GM21576 (cell line): ENCODE measurements at regions not wholly inside any gene's neighbourhood (a gene's known extent, or its start where the extent isn't known, plus 50 kb on each side); places are given as distances from the start of the nearest gene placed in this dataset.

Source experiments
- ATAC-seq: cut with Tn5 transposase; IDR thresholded peaks from one replicate; pipeline ENCODE4 v1.9.1; 2021; ENCODE audit warnings: mild to moderate bottlenecking, moderate library complexity; ENCODE audit not compliant: unreplicated experiment

DNA sequence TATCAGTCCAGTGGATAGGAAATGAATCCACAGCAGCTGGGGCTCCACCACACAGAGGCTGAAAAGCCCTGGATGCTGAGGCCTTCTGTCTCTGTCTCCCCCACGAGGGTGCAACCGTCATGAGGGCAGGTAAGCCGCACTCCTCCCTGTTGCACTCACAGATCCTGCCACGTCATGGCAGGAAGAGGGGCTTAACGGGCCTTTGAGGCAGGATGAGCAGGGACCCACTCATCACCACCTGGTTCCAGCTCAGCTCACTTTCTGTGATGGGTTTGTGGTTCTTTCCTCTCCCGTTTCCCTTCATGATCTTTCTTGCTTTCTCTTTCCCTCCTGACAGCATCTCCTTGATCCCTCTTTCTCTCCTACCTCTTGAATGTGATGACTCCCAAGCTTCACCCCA lies 575.2 kb downstream of the CCDC171 start:
- no peak for ATAC-seq

DNA sequence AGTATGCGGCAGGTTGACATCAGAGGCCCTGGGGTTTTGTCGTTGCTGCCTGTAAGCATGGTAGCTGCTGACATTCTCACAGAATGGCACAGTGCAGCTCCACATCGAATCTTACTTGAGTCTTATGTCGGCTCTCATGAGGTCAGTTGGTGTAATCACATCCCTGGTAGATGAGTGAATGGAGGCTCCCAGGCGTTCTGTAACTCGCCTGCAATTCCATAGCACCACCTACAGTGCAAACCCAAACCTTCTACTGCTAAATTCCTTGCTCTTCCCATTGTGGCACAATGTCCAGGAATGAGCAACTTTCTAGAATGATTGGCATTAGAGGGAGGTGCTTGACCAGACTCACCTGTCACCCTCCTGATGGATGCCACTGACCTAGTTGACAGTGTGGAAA lies 578.4 kb downstream of the CCDC171 start:
- ATAC-seq: no peak

DNA sequence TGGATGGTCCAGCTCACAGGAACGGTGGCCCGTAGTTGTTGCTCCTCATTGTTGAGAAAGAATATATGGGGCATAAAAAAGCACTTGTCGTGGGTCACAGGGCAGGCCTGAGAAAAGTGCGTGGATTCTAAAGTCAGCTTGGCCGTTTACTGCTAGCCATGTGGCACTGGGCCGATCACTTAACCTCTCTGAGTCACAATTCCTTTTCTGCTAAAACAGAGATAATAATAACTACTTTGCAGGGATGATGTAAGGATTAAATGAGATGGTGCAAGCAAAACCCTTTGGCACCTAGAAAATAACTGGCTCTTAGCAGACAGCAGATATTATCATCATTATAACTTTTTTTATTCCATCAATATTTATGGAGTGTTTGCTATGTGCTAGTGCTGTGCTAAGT lies 579.7 kb downstream of the CCDC171 start:
- no peak for ATAC-seq

DNA sequence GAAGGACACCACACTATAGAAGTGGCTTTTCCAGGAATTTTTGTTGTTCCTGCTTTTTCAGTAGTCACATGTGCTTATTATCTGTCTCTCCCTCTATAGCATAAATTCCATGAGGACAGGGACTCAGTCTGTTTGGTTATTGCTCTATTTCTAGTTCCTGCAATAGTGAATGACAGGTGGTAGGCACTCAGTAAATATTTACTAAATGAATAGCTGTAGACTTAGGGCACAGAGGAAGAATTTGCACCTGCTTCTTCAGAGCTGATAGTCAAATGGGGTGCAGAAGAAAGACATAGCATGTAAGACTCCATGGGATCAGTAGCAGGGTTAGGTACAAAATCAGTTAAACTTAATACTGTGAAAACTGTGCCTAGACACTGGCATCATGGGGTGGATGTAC lies 580.2 kb downstream of the CCDC171 start:
- ATAC-seq: no peak

DNA sequence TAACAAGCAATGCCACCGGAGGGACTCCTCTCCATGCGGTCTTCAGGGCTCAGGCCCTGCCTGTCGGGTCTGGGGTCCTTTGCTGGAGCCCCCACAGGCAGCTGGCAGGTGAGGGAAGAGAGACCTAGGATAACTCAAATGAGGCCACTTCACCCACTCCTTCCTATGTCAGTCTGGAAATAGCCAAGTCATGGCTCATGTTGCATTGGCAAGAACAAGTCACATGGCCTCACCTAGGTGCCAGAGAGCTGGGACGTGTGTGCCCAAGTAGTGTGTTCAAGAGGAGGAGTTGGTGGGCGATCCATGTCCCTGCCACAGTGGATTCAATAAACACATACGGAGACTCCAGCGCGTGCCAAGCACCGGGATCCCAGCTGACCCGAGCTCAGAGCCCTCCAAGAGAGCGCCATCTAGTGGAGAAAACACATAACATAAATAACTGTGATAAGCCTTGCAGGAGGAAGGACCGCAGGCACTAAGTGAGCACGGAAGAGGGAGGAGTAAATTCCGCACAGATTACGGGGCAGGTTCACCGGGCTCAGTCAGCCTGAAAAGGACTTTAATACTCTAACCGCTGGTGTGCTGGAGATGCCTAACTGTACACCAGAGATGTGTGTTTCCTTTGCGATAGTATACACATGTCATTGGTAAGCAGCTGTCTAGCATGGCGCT lies 580.8 kb downstream of the CCDC171 start:
- ATAC-seq: peak; percentile 94

DNA sequence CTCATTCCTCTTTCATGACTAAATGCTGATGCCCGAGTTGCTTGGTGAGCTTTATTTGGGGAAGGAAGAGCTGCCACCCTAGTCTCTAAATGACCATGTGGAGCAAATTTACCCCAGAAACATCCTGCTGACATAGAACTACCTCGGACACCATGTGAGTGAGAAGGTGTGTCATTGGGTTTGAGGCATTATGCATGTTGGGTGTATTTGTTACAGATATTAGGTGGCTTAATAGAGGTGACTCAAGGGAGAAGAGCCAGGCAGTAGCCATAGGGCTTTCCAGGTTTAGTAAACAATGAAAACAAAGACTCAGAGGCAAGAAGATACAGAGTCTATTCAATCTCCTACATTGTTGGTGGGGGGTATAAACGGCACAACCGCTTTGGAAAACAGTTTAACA lies 581.5 kb downstream of the CCDC171 start:
- ATAC-seq: no peak

DNA sequence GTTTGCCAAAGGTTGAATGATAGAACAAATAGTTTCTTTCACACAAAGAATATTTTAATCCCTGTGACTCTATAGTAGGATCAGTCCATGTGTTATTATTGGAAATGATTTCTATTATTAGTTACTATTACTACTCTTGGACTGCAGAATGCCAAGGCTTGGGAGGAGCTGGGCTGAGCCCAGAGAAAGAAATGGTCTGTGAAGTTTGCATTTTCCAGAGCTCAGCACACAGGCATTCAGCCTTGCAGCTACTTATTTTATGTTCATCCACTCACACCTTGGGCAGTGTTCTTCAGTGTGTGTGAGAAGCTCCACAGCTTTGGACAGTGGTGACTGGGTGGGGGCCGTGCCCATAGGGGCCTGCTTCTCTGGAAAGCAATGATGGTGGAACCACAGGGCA lies 583.1 kb downstream of the CCDC171 start:
- ATAC-seq: no peak

DNA sequence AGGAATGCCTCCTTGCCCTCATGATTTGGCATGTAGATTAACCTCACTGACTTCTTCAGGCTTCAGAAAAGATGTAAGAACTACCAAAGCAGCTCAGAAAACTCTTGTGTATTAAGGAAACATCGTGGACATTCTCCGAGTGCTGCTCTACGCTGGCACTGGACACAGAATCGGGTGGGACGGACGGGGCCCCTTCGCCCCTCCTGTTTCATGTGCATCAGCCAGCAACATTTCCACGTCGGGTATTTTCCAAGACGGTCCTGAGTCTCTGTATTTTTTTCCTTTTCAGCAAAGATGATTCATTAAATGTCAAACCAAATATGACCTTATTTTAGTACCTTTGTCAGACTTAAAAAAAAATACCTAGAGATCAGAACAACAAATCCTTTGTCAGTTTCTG lies 583.6 kb downstream of the CCDC171 start:
- no peak for ATAC-seq

DNA sequence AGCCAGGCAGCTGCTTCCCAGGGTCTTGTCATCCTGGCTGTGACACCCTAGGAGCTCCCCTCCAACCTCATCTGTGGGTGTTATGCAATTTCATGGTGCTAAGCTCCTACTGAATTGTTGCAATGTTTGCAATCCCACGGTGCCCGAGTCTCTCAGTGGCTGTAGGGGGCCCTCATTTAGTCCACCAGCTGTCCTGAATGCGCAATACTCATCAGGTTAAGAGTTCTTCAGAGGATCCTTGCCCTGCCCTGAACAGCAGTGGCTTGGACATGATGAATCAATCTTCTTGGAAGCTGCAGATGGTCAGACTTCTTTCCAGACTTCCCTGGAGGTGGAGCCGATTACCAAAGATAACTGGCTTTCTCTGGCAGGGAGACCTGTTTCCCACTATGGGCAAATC lies 584.1 kb downstream of the CCDC171 start:
- no peak for ATAC-seq

DNA sequence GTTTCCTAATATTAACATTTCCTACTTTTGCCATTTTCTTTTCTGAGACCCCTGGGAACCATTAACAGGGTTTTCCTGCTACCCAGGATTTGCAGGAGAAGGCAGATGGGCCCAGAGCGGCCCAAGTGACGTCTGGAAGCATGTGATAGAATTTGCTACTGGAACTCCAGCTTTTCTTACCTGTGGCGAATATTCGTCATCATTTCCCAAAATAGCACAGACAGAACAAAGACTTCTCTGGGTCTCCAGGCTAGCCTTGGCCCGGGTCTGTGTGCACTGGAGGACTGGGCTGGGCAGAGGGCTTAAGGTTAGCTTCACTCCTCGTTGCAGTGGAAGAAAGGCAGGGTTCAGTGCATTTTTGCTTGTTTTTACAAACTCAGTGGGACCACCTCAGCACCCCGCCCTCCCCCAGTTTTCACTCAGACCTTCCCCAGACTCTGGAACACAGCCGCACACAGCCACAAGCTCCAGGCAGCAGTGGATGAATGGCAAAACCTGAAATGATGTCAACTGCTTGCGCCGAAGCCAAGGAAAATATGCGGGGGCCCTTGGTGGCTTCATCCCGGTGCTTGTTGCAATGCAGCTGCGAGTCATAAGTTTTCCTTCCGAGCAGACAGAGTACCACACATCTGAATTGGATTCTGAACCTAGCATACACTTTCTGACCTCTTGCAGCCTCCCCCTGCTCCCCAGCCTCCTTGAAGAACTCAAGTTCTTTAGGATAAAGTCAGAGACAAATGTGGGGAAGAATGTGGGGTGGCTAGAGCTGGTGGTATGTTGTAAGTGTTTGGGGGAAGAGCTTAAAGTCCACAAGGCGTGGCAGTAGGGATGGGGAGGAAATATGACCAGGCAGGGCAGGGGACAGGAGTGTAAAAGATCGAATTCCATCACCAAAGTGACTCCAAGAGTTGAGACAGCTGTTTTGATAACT lies 586.0 kb downstream of the CCDC171 start:
- ATAC-seq: no peak

DNA sequence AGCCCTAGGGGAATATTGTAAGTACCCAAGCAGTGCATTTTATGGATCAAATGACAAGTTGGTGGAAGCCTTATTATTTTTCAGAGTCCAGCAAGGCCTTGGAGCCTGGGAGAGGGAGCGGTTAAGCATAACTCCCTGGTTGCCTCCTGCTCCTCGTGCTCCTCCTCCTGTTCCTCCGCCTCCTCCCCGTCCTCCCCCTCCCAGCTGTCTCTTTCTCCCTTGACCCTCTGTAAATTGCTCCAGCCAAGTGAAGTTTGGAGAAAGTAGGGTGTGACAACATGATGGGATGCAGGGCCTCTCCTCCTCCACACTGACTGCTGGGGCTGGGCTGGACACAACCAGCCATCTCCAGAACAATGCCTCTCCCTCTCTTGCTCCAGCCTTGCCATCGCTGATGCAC lies 586.9 kb downstream of the CCDC171 start:
- no peak for ATAC-seq

DNA sequence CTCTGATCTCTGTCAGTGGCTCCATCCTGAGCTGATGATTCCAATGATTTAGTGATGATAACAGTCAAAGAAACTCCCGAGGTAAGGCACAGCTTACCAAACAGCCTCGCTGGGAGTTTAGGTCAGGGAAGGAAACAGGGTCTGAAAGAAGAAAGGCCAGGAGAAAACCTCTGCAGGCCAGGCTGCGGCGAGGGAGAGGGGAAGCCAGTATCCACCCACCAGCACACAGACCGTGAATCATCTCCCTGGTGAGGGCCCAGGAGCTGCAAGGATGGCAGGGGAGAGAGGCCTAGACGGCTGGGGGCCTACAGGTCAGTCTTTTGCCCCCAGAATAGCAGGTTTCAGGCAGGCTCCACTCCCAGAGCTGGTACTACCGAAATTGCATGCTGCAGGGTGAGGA lies 590.5 kb downstream of the CCDC171 start:
- ATAC-seq: no peak

DNA sequence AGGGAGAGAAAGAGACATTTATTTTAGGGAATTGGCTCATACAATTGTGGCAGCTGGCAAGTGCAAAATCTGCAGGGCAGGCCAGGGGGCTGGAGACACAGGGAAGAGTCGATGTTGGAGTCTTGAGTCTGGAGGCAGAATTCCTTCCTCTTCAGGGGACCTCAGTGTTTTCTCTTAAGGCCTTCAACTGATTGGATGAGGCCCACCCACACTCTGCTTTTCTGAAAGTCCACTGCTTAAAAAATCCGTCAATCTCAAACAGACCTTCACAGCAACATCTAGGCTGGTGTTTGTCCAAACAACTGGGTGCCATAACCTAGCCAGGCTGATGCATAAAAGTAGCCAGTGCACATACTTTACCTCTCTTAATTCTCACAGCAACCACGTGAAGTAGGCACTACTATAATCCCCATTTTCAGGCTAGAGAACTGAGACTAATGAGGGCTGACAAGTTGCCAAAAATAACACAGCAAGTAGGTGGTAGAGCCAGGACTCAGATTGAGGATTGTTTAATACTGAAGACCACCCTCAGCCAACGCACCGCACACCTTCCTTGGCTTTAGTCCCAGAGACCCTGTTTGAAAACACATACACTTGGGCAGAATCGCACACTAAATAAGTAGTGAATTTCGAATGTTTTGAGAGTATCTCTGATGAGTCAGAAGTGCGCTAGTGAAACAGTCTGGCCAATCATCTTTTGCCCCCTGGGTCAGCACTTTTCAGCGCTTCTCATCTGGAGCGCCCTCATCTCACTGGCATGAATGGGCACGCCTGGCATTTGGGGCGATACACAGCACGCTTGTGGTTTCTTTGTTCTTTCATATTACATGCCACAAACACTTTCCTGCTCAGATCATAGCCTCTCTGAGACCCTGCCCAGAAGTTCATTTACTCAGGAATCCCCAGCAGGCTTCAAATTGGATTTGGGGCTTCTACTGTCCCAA lies 591.4 kb downstream of the CCDC171 start:
- ATAC-seq: no peak

DNA sequence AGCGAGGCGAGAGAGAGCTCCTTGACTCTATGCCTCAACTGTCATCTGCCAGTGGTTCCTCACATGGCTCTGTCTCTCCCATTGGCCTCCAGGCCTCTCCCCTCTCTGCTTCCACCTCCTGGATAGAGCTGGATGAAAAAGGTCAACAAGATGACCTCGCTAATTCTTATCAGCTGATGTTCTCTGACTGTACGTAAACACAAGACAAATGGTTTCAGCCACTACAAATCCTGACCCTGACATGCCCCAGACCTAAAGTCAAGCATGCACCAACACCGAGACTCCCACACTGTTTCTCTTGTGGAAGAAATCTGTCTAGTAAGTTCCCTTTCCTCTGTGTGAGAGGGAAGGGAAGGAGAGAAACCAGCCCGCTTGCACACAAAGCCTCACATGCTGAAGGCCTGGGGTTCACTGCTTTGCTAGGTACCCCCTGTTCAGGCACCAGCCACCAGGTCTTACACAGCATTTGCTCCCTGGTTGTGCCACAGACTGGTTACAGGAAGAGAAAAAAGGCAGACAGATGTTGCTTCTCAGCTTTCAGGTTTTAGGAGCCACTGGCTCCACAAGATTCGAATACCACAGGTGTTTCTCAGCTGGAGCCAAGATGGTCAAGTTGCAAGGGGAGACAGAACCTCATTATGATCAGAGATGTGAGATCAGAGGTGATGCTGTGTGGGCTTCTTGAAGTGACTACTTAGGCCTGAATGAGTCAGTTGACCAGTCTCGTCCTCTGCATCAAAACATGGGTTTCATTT lies 592.5 kb downstream of the CCDC171 start:
- no peak for ATAC-seq

DNA sequence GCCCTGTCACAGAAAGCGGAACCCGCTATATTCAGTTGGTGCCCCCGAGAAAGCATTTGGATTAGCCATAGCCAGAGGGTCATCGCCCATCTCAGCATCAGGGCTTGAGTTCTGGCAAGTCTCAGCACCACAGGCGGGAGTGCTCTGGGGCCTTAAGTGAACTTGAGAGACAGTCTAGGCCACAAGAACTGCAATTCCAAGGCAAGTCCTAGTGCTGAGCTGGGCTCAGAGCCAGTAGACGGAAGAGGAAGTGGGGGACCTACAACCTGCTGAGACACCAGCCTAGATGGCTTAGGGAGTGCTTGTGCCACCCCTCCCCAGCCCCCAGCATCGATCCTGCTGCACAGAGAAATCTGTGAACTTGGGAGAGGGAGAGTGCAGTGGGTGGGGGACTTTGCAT lies 594.9 kb downstream of the CCDC171 start:
- no peak for ATAC-seq

DNA sequence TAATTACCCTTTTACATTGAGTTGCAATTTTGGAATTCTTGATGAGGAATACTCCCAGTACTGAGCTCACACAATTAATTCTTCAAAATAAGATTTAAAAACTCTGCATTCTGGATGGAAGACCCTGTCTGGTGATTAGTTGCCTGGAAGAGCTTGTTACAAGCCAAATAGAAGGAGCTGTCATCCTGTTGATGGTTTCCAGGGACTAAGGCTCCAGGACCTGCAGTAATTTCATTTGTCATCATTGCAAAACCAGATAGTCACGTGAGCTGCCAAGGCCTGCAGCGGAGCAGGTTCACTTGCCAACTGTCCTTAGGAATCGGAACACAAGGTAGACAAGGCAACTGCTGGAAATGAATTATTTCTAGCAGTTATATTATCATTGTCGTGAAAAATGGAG lies 597.7 kb downstream of the CCDC171 start:
- ATAC-seq: no peak

DNA sequence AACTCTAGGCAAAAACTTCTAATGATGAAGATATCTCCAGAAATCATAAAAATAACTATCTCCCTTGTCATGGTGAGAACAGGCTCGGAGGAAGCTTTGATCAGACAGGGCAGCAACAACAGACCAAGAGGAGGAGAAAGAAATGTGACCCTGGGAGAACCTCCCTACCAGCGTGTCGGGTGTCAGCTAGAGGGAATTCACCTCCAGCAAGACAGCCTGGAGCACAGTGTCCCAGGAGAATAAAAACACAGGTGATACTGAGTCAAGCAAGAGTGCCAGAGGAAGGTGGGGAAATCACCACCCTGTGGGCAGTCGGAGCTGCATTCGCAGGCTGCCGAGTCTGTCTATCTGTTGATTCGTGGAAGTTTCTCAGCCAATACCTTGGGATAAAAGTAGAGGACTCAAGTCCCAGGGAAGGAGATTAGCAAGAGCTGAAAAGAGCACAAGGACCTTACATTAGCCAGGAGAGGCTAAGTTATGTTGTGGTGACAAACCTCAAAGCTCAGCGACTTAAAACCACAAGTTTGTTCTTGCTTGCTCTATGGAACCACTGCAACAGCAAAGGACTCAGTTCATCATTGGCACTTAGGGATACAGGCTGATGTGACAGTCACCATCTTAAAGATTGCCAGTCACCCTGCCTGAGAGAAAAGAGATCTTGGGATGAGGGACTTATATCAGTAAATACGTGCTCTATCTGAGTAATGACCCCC lies 598.3 kb downstream of the CCDC171 start:
- ATAC-seq: no peak

DNA sequence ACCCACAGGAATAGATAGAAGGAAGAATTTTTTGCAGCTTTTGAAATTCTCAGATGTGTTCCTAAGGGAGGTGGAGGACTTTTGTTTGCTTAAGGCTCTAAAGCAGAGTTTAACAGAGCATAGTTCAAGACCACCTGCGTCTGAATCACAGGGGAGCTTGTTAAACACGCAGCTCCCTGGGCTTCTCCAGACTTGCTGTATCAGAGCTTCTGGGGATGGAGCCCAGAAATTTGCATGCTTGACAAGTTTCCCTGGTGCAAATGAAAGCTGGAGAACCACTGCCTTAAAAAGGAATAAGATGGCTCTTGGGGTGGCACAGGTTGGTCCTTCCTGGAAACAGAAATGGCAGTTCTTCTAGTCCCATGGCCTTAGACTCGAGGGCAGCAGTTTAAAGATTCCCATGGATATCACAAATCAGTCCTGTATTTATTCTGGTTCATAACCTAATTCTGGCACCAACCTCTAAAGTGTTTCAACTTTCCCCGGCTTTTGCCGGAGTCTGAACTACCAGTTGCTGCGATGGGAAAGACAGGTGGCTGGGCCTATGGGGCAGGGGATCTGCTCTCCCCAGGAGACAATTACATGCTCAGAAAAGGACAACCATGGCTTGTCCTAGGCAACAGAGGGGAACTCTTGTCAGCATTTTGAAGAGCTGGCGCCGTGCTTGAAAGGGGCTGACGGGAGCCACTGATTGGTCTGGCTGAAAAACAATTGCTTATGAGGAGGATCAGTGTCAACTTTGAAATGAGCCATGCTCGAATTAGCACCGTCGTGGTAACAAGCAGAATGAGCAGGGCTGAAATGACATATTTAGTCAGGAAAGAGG lies 599.6 kb downstream of the CCDC171 start:
- ATAC-seq: no peak

DNA sequence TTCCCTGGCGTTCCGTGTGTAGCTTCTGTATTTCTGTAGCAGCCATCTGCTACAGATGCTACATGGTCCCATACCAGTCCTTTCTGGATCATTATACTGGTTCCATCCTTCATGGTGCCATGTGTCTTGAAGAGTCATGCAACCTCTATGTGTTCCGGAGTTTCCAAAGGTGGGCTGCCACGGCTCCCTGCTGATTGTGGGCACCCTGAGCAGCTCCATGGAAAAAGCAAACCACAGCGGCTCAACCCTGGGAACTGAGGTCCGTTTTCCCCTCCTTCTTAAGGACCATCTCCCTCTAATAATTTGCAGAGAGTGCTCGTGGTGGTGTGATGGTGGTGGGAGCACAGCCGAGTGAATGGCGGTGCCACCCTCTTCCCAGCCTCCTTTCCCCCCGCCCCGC lies 600.4 kb downstream of the CCDC171 start:
- ATAC-seq: no peak
